ENCODE measurements at regions not wholly inside any gene's neighbourhood (a gene's known extent, or its start where the extent isn't known, plus 50 kb on each side); places are given as distances from the start of the nearest gene placed in this dataset.
"Not testable (repeated sequence)": the region's sequence is repeated elsewhere in the genome, so short reads cannot be mapped to it uniquely, and the experiment has no call there.

DNA sequence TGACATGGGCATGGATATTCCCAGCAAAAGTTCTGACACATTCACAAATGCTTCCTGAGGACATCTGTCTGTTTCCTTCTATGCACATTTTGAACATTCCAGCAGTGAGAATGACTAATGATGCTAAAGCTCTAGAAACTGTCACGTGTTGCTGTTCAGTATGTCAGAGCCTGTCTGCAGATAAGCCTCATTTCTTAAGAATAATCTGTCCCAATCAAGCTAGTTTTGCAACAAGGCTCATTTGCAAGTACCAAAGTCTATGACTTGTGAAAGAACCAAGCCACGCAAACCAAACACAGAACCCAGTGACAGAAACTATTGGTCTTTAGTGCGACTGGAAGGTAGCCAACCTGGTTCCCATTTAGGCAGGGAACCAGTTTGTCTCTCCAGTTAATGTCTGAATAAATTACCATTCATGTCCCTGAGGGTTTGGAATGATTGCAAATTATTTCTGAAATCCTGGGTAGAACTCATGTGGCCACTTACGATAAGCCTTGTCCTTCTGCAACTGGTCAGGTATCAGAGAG lies 178.5 kb downstream of the C9orf152 start:
- no peak for DNase-seq

DNA sequence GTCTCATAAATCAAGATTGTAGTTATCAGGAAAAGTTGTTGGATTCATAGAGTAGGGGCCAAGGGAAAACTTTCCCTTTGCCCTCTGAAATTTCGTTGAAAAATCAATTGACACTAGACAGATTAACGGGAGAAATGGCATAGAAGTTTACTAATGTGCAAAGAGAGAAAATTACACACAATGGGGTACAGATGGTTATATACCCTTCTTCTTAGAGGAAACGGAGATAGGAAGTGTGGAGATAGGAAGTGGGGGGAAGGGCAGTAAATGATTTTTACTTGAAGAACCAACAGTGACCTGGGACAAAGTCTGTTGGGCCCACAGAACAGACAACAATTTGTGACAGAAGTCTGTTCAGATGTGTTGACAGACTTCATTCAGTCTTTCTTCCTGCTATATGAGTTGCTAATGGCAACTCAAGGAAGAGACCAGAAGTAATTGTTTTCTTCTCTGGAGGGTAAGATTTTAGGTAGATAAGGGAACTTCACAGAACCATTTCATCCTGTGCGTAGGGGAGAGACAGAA lies 177.9 kb downstream of the C9orf152 start:
- DNase-seq: no peak

DNA sequence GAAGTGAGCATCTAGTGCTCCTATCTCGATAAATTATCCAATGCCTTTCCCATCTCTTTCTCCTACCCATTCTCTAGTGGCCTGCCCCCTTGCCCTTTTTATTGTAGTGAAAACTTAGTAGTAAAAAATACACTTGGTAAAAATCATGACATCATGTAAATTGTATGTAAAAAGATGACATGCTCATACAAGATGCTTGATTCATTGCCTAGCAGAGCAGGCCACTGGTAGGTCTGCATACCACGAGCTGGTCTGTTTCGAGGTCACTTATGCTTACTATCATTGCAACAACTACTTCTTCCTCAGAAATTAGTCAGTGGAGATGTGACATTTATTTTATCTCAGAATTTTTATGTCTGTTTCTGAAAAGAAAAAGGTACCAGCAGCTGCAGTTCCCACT lies 177.3 kb downstream of the C9orf152 start:
- no peak for DNase-seq

DNA sequence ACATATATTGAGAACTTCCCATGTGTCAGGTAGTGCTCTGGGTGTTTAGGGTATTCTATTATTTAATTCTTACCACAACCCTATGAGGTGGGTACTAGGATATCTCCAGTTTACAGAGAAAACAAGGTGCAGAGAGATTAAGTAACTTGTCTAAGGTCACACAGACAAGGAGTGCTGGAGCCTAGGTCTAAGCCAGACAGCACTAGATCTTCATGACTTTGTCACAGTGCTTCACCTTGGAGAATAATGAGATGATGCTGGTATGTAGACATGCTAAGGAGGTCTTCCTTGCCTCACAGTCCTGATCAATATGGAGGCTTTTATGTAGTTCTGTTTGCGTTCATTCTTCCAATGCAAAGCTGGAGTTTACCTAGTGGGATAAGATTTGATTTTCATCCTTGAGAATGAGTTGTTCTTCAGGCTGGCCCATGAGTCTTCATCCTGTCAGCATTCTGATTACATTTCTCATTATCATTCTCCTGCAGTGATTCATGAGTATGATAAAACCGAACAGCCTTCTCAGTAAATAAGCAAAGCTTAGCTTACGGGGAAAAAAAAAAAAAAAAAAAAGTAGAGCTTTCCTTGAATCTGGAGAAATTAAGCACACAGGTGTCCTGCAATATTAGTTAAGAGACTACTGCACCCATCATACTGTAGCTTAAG lies 176.3 kb downstream of the C9orf152 start:
- DNase-seq: no peak

DNA sequence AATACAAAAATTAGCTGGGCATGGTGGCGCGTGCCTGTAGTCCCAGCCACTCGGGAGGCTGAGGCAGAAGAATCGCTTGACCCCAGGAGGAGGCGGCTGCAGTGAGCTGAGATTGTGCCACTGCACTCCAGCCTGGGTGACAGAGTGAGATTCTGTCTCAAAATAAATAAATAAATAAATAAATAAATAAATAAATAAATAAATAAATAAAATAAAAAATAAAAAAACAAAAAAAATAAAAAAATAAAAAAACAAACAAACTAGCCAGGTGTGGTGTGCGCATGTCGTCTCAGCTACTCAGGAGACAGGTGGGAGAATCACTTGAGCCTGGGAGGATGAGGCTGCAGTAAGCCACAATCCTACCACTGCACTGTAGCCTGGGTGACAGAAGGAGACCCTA lies 175.4 kb downstream of the C9orf152 start:
- not testable (repeated sequence) for DNase-seq

DNA sequence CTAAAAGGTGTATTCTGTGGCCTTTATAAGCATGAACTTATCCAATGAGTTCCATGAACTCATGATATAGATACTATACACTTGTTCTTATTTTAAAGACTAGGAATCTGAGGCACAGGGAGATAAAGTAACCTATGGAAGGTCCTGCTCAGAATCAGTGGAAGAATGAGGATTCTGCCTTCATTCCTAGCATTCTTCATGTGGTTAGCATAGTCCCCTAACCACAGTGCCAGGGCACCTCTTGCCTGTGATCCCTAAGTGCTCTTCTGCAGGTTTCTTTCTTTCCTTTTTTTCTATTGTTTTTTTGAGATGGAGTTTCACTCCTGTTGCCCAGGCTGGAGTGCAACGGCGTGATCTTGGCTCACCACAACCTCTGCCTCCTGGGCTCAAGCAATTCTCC lies 174.1 kb downstream of the C9orf152 start:
- no peak for DNase-seq

DNA sequence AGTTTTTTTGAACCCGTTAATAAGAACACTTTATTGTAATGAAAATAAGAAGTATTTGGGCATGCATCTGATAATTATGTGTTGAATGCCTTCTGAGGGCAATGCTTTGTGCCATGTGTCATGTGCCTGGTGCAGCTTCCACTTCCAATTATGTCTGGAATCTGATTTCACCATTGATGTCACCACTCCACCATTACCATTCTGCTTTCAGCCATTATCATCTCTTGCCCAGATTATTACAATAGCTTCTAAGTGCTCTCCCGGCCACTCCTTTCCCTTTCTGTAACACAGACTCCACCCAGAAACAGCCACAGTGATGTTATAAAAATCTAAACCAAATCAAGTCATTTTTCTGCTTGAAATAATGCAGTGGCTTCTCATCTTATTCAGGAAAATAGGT lies 171.7 kb downstream of the C9orf152 start:
- DNase-seq: no peak

DNA sequence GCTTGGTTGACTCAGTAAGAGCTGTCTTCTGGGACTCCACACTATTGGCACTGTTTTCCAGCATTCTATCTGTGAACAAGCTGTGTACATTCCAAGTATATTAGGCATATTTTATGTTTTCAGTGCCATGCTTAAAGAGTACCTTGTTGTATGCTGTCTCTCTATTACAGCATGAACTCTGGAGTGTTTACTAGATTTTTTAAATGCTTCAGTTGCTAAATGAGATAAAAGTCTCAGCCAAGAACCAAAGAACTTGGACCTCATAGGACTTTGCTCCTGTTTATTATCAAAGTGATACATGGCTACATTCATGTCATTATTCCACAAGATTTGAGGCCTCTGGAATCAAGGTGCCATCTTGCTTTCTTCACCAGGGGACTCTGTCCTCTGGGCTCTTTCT lies 167.2 kb downstream of the C9orf152 start:
- no peak for DNase-seq

DNA sequence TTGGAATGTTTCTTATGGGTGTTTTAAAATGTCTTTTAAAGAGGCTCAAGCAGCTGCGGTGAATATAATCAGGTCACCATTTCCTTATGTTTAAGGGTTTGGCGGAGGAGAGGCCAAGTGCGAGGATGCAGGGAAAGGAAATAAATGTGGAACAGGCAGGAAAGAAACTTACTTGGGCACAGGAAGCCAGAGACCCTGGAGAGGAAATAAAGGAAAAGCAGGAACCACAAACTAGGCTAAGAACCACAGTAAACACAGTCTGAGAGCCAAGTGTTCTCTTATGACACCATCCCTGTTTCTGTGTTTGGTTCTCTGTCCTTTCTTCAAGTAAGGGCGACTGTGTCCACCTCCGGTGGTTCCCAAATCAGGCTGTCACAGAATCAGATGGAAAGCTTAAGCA lies 166.5 kb downstream of the C9orf152 start:
- no peak for DNase-seq

DNA sequence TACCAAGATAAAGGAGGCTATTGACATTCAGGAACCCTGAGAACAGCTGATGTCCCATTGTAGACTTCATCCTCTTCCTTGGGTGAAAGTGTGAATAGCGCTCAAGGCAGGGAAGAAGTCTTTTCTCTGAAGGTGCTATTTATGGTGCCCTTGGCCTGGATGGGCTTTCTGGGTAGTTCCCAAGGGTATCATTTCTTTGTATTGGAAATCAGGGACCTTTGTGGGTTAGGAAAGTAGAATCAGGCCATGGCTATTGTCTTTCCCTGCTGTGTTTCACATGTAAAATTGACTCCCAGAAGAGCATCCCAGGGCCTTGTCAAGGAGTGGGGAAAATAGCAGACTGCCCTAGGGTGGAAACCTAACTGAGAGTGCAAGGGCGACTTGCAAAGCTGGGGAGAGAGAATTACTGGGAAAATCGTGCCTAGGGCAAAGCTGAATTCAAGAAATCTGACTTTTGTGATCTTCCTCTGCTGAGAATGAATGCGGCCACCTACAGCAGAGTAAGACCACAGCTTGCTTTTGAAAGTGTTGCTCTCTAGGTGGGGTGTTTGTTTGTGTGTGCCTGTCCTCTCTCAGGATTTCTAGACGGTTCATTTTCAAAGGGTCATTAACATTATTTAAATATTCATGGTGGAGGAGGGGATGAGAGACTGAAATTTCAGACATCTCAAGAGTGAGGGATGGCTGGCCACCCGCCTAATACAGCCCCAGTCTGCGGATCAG lies 160.6 kb downstream of the C9orf152 start:
- DNase-seq: no peak

DNA sequence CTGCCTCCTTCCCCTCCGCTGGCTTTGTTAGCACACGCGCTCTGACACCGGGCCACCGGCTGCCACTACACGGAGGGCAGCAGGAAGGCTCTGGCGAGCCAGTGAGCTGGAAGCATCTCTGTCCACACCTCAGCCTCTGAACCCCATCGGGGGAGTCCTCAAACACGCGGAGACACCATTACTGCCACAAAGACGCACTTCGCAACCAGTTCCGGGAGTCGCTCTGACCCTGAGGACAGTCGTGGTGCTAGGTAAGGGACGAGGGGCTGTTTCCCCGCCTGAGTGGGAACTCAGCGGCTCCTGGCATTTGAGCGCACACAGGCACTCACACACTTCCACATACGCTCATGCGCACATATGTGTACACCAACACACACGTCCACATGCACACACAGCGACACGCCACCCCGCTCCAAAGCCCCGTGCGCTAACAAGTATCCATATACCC lies 160.0 kb downstream of the C9orf152 start:
- DNase-seq: peak; percentile 33

DNA sequence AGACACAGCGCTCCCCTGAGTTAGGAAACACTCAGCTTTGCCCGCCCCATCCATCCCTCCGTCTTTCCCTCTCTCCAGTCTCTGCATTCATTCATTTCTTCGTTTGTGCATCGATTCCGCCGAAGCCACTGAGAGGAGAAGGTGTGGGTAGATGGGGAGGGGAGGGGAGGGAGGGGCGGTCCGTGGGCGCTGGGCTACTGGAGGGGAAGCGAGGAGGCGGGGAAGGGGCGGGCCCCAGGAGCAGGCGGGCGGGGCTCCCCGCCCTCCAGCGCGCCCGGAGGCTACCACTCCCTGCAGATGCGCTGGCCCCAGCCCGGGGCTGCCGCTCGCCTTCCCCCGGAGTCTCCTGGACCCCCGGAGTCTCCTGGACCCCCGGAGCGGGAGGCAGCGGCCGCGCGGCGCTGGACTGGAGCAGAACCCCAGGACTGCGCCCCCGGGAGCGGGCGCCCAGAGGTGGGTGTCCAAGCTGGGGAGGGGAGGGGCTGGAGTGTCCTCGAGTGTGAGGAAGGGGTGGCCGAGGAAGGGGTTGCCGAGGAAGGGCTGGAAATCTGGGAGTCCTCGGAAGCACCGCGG lies 159.5 kb downstream of the C9orf152 start:
- no peak for DNase-seq

DNA sequence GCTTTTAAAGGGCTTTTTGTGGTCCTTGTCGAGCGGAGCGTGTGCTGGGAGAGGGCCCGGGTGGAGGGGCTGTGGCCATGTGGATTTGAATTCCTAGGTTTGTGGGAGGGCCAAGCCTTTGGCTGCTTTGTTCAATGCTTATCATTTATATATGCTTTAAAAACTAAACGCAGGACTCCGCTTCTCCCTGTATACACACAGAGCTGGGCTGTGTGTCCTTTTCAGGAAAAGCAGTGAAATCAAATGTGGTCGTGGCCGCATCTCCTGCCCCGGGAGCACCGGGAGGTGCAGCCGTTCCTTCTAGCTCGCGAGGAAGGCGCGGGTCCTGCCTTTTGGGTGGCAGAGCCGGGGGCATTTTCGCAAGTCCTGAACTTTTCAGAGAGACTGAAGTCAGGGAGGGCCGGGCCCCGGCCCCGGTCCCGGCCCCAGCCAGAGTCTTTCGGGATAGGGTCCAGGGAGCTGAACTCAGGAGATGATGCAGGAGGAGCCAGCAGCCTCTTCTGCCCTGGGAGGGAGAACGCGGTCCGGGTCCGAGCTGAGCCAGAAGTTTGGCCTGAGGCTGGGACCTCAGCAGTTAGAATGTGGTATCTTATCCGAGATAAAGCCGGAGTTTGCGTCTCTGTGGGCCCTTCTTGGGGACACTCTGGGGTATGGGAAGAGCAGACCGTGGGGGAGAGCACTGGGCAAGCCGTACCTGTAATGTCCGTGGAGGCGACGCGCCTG lies 158.8 kb downstream of the C9orf152 start:
- DNase-seq: no peak

DNA sequence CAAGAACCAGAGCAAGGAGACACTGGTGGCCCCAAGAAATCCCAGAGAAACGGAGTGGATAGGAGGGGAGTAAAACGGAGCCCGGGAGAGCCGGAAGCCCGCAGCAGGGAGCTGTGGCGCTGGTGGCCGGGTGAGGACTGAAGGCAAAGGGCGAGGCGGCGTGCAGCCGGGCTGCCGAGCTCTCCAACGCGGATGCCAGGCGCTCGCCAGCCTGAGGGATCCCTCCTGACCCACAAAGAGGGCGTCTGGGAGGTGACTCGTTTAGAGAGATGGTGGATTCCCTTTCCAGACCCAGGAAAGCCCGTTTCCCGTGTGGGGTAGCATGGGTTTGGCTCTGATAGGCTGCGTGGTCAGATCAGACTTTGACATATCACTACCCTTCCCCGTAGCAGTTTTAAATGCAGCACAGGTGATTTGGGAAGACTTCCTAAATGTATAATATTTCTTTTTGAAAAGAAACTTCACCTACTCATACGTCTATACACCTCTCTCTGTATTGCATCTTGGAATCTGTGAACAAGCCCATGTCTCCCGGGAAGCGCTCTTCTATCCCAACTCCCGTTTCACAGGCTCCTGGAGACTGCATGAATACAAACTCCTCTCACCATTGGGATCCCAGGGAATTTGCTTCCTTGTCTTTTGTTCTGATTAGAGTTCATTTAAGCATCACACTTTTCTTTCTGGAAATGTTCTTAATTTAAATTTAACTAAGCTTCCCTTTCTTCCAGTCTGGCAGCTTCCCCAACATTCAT lies 158.1 kb downstream of the C9orf152 start:
- no peak for DNase-seq

DNA sequence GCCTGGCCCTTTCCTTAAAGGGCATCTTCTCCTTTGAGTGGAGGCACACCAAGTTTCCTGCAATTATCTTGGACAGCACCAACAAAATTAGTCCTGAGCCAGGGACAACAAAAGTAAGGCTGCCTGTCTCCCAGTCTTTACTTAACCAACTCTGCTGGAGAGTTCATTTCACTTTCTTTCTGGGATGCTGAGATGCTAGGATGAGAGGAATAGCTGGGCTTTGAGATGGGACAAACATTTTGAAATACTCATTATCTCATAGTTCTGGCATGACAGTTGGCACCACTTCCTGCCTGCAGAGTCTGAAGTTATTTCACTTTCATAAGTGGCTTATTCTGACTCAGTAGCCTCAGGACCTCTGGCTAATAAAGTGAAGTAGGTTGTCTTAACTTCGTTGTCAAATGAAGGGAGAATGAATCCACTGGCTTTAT lies 157.0 kb downstream of the C9orf152 start:
- DNase-seq: no peak

DNA sequence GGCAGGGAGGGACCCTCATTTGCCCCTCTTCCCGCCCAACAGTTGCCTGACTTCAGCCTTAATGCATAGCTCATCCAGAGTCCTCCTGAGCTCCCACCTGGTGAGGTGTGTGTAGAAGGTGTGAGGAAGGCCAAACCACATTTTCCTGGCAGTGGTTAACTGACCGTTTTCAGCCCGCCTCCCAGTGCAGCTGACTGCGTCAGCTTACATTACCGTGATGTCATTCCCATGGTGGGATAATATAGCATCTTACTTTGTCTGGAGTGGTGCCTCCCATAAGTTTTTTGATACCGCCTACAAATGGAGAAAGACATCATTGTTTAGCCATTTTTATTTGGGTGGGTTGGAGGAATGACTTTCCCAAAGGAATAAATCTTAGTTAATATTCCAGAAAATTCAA lies 151.9 kb downstream of the C9orf152 start:
- no peak for DNase-seq

DNA sequence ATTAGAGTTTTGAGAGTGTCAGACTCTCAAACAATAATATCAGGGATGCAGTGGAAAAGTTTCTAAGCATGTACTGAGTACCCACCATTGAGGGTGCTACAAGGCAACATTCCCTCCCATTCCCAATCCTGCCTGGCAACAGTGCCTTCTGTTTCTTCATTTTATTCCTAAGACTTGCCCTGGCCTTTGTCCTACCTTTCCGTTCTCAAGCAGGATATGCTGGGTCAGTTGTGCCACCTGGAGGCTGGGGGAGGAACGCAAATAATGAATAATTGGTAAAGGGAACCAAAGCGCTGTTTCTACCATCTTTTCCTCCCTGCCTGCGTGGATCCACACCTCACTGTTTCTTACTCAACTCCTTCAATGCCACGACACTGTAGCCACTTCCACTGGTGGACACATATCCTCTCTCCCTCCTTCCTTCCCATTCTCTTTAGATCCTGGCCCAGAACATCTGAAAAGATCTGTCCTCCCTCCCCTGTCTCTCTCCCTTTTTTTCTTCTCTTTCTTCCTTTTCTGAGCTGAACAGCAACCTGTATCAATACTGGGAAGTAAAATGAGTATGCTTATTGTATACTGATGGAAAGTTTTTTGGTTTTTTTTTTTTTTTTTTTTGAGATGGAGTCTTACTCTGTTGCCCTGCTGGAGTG lies 149.5 kb downstream of the C9orf152 start:
- DNase-seq: peak; percentile 42

DNA sequence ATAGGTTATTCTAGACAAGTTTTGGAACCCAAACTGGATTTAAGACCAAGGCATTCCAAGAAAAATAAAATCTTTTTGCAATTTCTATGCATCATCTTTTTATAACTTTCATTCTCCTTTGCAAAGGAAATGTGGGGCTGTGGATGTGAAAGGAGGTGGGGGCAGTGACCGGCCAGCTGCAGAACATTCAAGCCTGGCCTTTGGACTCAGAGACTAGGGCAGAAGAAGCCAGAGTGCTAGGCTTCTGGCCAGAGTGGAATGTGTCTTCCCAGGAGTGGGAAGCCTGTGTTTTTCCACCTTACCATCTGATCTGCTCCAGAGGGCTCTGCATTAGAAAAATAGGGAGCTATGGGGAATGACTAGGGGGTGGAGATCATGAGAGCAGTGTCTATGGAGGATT lies 148.5 kb downstream of the C9orf152 start:
- DNase-seq: no peak

DNA sequence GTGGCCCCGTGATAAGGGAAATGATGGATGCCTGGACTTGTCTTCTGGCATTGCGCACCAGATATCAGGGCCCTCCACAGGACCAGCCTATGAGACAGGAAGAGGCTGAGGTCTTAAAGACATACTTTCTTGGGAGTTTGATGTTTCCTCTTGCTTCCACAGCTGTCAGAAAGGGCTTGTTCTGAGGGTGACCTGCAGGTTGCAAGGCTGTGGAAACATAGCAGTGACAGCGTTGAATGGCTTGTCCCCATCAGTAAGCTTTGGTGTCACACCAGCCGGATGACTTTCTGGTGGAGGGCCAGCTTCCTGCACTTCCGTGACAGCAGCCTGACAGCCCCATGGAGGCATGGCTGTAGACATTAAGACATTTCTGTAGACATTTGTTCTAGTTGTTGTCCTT lies 143.2 kb downstream of the C9orf152 start:
- DNase-seq: no peak

DNA sequence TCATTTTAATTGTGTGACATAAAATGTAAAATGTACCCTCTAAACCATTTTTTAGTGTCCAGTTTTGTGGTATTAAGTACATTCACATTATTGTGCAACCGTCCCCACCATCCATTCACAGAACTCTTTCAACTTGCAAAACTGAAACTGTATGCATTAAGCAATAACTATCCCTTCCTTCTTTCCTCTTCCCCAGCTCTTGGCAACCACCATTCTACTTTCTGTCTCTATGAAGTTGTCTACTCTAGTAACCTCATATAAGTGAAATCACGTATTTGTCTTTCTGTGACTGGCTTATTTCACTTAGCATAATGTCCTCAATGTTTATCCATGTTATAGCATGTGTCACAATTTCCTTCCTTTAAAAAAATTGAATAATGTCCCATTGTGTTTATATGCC lies 142.4 kb downstream of the C9orf152 start:
- no peak for DNase-seq

DNA sequence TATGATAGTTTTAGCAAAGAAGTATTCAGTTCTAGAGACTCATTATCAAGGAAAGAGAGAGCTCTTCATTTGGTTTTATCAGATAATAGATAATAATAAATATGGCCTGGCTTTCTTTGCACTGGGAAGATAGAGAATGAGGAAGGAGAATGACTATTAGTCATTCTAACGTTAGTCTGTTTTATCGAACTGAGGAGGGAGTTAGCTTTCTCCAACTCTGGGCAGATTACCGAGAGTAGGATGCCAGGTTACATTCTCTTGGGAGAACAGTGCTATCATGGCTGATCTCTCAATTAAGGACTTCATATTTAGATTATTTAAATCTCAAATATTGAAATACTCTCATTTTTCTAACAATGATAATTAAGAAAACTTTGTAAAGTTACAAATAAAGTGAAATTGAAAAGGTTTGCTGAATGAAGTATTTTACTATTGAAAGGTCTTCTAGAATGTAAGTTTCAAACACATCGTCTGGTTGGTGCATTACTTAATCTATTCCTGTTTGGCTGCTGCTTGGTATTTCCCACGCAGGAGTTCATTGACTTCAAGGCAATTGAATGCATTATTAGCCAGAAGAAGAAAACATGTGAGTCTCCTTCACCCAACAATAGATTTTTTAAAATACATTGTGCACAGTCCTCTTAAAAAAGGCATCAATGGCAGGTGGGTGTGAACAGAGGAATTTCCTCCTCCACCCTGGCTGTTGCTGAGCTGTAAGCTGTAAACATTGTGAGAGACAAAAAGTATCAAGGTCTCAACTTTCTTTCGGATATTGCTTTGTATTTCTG lies 140.8 kb downstream of the C9orf152 start:
- DNase-seq: no peak
